RWPE1 (cell line): ENCODE measurements at regions not wholly inside any gene's neighbourhood (a gene's known extent, or its start where the extent isn't known, plus 50 kb on each side); places are given as distances from the start of the nearest gene placed in this dataset.

Experiments used
- CTCF ChIA-PET: fragments of 350-600 bp; sonication (Branson Sonifier 250); formaldehyde crosslinking; extraction: SDS; loops from one replicate; lab custom pipeline; 2021; lab: Yijun Ruan, JAX
- POLR2A ChIA-PET: fragments of 400-600 bp; formaldehyde crosslinking; extraction: SDS; loops from one replicate; lab custom pipeline; 2020; ENCODE audit warnings: antibody characterized with exemption; ENCODE audit not compliant: low non-redundant PET; lab: Yijun Ruan, JAX
- DNase-seq: peaks from one replicate; pipeline ENCODE4 v3.0.0; 2012; ENCODE audit warnings: low spot score
- H3K27ac ChIP-seq: fragments of 450-650 bp; 2 replicates; pipeline ENCODE4 v1.5.1; 2017
- TF ChIP-seq, protein P1 (sequence below): fragments of 450-650 bp; conservative IDR thresholded peaks from 2 replicates; pipeline ENCODE4 v1.5.1; 2017; ENCODE audit warnings: low read depth, mild to moderate bottlenecking

DNA sequence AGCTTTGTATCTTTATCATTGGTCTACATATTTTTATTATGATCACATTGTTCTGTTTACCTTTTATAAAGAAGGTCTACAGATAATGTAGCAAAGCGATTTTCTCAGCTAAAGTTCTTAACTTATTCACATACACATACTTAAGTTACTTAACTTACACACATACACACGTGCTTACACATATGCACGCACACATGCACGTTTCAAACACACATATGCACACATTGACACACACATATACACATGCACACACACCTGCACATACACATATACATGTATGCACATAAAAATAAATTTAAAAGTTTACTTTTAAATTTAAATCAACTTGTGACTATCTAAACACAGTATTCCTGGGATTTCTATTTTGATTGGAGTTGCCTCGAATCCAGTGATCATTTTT lies 1204.5 kb upstream of the SLC39A10 start:
- POLR2A ChIA-PET: no interaction called here
- no peak overlapping the region for H3K27ac ChIP-seq
- CTCF ChIA-PET: no interaction called here
- DNase-seq: no peak
- TF ChIP-seq, protein P1, sequence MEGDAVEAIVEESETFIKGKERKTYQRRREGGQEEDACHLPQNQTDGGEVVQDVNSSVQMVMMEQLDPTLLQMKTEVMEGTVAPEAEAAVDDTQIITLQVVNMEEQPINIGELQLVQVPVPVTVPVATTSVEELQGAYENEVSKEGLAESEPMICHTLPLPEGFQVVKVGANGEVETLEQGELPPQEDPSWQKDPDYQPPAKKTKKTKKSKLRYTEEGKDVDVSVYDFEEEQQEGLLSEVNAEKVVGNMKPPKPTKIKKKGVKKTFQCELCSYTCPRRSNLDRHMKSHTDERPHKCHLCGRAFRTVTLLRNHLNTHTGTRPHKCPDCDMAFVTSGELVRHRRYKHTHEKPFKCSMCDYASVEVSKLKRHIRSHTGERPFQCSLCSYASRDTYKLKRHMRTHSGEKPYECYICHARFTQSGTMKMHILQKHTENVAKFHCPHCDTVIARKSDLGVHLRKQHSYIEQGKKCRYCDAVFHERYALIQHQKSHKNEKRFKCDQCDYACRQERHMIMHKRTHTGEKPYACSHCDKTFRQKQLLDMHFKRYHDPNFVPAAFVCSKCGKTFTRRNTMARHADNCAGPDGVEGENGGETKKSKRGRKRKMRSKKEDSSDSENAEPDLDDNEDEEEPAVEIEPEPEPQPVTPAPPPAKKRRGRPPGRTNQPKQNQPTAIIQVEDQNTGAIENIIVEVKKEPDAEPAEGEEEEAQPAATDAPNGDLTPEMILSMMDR: no peak

DNA sequence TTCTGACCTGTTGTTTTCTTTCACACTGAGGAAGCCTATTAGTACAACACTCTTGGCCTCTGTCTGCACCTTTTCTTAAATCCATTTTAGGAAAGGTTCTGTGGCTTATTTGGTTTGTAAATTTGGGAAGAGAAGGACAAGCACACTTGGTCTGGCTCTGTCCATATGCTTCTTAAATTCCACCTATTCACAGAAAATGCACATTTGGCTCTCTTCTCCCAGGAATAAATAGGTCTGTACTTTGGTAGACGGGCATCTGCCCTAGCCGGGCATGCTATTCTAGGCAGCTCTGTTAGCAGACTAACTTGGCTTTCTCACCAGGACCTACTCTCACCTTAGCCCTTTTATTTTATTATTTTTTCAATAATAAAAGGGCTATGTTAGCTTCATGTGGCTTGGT lies 1211.8 kb upstream of the SLC39A10 start:
- TF ChIP-seq, protein P1: no peak
- H3K27ac ChIP-seq: no peak overlapping the region
- CTCF ChIA-PET: no interaction called here
- no peak for DNase-seq
- POLR2A ChIA-PET: no interaction called here

DNA sequence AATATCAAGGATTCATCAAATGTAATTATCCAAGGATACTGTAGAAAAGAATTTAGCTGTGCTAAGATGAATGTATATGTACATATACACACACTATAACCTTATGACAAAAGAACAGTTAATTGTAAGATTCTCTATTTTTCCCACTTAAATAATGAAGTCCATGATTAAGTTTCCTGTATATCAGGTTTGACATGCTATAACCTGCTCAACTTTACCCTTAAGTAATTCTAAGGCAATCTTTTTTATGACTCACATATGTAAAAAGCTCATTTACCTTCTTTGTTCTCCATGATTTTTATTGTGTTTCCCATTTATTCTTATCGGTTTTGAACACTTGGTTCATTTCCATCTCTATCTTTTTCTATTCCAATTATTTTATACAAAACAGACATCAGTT lies 1213.1 kb upstream of the SLC39A10 start:
- CTCF ChIA-PET: no interaction called here
- no peak overlapping the region for H3K27ac ChIP-seq
- POLR2A ChIA-PET: no interaction called here
- TF ChIP-seq, protein P1: no peak
- DNase-seq: peak; percentile 15

DNA sequence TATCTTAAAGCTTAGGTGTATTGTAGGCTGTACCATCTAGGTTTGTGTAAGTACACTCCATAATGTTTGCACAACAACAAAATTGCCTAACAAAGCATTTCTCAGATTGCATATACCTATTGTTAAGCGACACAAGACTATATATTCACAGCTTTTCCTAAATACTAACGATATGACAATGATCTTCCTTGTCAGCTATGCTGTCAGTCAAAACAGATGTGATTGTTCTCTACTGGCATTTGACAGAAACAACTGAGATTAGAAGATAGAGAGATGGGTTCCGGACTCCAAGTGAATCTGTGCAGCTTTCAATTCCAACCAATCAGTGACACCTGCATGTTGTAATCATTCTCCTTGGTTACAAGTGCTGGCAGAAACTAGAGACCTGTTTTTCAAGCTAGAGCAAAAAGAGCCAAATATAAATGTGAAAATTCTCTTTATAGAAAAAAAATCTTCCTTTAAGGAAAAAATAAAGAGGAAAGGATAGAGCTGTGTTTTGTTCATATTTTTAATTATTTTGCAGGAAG lies 1232.3 kb upstream of the SLC39A10 start:
- ChIA-PET CTCF (interaction anchor here (0.7 kb wide), 1 partner anchor 1219 kb away, joined by 3 read pairs; no protein-coding TSS in a partner anchor), POLR2A (no interaction called here)
- no peak for DNase-seq
- TF ChIP-seq, protein P1: no peak
- no peak overlapping the region for H3K27ac ChIP-seq

DNA sequence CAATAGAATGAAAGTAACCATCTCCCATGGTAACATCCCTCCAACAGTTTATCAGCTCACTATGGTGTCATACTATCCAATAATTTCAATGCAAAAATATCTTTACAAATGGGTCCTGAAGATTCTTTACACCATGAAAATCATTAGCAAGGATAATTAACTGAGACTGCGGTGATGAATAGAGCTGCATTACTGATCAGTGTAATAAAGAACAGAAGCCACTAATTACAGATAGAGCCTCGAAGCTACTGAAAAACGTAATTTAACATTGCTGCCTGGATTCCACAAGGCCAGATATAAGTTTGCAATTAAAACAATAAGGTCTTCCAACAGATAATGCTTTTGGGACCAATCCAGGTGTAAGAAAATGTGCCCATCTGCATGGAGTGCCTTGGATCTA lies 1245.8 kb upstream of the SLC39A10 start:
- CTCF ChIA-PET: interaction anchor here (0.5 kb wide), 1 partner anchor 510 kb away, joined by 6 read pairs; no protein-coding TSS in a partner anchor

DNA sequence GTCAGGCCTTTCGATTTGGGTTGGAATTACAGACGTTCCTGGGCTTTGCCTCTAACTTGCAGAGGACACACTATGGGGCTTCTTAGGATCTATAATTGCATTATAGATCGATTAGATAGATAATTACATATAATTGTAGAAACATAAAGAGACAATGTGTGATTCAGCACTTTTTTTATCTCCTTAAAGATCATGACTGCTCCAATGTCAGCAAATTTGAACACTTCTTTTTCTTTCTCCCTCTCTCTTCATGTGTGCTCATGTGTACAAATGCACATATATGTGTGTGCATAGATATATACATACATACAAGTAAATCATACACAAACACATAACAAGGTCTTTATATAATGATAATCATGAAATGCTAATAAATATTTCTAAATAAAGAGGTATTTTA lies 1261.2 kb upstream of the SLC39A10 start:
- DNase-seq: no peak
- no peak overlapping the region for H3K27ac ChIP-seq
- CTCF ChIA-PET: no interaction called here
- TF ChIP-seq, protein P1: no peak
- POLR2A ChIA-PET: no interaction called here

More for the DNA sequence above, 1245.8 kb upstream of the SLC39A10 start:
- DNase-seq: no peak
- POLR2A ChIA-PET: no interaction called here
- no peak overlapping the region for H3K27ac ChIP-seq
- TF ChIP-seq, protein P1: no peak

DNA sequence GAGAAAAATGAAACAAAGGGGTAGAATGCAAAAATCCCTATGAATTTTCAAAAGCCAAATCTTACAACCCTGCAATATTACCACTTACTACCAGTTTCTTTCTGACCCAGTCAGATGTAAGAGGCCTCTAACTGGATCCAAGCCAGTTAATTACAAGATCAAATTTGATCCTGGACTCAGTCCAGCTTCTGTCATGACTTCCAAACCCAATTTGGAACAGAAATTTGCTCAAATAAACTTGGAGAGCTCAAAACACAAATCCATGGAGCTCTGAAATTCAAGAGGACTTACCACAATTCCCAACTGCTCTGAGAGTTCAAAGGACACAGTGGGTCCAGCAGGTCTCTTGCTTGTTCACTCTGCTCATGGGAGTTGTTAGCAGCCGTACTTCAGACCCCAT lies 1271.7 kb upstream of the SLC39A10 start:
- DNase-seq: no peak
- no peak overlapping the region for H3K27ac ChIP-seq
- POLR2A ChIA-PET: no interaction called here
- TF ChIP-seq, protein P1: no peak
- CTCF ChIA-PET: interaction anchor here (0.6 kb wide), 1 partner anchor 1055 kb away, joined by 4 read pairs; no protein-coding TSS in a partner anchor
